GM21576 (cell line): ENCODE measurements at regions not wholly inside any gene's neighbourhood (a gene's known extent, or its start where the extent isn't known, plus 50 kb on each side); places are given as distances from the start of the nearest gene placed in this dataset.

Experiments
- ATAC-seq: cut with Tn5 transposase; IDR thresholded peaks from one replicate; pipeline ENCODE4 v1.9.1; 2021; ENCODE audit warnings: mild to moderate bottlenecking, moderate library complexity; ENCODE audit not compliant: unreplicated experiment

DNA sequence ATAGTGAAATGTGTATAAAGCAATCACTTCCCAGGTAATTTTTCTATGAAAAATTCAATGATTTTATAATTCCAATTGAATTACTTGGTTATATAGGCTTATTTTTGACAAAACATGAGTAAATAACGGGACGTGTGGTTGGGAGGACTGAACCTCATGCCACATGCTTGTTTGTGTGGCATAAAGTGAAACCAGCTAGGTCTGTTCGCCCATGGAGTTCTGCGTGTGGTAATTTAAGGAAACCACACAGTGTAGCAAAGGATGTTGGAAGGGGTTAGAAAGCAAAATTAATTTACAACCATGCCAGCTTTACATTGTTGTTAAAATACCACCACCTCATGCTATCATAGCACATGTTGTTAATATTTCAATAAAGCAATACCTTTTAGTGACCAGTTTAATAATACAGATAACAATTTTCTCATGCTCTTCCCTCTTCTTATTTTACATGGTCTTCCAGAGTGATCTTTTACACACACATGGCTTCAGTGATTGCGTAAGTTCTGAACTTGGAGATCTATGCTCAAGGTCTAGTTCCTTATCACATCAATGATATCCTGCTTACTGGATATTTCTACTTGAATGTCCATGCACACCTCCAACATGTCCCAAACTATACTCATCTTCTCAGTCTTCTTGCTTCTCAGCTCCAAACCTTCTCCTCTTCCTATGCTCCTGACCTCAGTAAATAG lies 156.4 kb upstream of the ITGA4 start:
- no peak for ATAC-seq

DNA sequence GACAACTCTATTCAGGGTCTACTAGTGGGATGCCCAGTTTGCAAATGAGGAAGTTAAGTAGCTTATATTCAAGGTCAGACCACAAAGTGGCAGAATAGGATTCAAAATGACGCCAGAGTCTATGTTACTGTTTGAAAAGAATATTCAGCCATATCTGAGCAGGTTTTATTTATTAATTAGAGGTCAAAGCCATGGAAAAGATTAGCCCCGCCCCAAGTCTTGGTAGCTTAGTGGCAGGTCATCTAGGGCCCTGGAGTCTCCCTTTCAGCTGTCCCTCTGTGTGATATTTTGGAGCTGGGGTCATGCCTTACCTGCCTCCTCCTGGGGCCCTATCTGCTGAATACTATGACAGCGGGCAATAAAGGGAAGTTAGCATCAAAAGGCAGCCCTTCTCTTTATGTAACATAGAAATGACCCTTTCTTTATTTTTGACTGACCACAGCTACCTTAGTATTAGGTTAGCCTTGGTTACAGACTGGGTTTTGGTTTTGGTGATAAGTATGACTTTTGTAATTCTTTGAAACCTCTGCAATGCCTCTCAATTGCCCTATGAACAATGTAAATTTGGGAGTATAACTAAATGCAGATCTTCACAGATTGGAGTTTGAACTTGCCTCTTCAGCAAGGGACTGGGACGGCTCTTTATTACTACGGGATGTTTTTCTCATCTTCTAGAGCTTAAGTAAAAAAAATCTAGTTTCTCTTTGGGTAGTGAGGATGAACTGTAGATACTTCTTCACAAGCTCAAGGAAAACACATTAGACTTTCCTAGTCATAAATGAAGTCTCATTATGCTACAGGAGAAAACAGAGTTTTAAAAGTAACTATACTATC lies 153.0 kb upstream of the ITGA4 start:
- ATAC-seq: peak; percentile 35

DNA sequence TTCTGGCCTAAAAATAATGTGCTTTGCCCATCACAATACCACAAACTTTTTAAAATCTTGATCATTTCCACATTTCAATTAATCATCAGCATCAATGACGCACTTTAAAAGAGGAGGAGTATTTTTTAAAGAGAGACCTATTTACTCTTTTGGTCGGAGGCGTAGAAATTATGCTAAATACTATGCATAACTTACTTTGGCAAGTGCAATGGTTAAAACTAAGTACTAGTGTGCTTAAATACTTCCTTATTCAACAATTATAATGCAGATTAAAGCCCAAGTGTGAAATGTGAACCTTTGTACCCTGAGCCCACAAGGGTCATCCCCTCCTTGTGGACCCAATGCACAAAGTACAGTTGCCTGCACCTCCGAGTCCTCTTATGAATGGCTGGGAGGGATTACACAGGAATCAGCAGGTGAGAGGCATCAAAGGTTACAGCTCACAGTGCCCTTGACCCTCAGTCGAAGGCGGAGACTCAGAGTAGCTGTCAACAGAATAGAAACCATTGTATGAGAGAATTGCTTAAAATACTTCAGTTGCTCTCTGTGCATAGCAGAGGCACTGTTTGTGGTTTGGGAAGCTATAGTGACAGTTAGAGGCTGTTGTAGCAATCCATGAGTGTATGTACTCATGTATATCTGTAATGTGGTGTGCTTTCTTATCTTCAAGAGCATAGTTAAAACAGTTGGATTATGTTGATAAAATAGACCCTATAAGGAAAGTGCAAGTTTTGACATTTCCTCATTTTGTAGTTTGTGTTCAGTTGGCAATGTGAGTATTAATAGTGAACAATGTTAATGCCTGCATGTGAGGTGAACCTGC lies 151.7 kb upstream of the ITGA4 start:
- peak; percentile 90 for ATAC-seq

DNA sequence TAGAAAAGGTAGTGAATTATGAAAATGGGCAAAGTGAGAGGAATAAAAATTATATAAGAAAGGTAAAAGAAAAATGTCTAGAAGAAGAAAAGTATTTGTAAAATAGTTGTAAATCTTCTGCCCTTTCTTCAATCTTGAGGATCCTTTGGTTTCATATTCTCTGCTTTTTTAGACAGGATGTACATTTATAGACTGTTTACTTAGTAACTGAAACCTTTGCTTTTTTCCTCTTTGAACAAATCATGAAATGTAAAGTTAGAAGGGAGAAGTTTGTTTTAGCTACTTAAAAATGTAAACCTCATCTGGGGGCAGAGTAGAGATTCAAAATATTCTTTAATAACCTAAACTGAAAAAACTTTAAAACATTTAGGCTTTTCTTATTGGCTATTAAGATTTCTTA lies 150.4 kb upstream of the ITGA4 start:
- ATAC-seq: peak; percentile 19

DNA sequence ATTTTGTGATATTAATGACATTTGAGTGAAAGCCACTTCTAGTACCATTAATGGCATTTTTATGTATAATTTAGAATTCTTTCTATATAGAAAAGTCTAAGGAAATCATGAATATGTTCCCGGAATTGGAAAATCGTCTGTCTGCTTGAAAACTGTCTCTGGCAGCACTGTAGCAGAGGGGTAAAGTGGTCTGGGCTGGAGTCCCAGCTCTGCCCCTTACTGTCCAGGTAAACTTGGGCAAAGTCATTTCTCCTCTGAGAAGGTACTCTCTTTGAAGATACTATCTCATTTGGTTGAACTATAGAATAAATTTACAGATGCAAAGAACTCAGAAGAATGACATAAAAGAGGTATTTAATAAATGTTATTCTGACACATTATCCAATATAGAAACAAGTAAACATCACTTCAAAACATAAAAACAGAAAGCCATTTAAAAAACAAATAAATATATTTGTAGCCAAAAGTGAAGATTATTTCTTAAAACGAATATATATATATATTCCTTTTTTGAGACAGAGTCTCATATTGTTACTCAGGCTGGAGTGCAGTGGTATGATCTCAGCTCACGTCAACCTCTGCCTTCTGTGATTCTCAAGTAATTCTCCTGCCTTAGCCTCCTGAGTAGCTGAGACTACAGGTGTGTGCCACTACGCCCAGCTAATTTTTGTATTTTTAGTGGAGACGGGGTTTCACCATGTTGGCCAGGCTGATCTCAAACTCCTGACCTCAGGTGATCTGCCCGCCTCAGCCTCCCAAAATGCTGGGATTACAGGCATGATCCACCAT lies 149.8 kb upstream of the ITGA4 start:
- ATAC-seq: no peak

DNA sequence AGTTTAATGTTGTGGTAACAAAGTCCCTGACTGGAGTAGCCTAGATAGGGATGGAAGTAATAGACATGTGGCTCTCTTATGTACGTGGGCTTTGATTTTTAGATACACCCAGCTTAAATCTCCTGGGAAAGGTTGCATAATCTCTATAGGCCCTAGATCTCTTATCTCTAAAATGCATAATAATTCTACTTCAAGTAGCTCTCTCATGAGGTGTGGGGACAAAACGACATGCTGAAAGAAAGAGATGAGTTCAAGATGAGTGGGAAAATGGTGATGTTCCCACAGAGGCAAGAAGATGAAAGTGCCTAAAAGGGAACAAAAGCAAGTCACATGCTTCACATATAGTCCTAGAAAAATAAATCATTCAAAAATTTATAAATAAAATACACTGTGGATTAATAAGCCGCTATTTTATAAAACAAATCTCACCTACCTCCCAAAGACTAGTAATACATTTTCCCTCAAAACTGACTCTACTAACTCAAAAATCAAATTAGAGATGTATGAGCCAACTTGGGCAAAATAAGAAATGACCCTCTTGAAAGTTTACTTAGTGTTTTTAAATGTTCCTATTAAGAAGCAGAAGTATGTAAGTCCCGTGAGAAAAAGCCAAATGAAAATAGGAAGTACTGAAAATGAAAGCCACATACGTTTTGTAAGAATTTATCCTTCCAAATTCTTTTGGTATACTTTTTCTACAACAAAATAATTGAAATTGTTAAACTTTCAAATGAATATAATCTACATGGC lies 148.2 kb upstream of the ITGA4 start:
- ATAC-seq: no peak

DNA sequence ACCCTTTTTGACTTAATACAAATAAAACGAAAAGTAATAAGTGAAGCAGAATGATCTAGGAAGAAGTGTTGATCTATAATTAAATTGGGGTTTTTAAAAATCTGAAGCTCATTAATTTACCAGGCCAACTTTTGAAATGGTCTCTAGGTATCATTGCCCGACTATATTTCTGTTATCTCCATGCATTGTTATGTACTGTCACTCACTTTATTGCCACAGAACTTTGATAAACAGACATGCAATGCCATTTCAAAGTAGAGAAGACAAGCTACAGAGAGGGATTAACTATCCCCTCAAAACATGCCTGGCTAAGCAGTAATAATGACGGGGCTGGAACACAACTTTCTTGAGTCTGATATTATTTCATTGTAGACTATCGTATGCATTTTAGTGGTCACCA lies 147.6 kb upstream of the ITGA4 start:
- ATAC-seq: no peak

DNA sequence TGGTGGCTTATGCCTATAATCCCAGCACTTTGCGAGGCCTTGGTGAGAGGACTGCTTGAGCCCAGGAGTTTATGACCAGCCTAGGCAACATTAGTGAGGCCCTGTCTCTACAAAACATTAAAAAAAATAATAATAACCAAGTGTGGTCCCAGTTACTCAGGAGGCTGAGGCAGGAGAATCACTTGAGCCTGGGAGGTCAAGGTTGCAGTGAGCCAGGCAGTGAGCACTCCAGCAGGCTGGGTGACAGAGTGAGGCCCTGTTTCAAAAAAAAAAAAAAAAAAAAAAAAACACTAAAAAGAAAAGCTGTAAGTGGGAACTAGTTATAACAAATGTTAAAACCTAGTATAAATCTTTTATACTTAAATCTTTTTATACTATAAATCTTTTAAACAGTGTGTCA lies 146.2 kb upstream of the ITGA4 start:
- ATAC-seq: no peak

DNA sequence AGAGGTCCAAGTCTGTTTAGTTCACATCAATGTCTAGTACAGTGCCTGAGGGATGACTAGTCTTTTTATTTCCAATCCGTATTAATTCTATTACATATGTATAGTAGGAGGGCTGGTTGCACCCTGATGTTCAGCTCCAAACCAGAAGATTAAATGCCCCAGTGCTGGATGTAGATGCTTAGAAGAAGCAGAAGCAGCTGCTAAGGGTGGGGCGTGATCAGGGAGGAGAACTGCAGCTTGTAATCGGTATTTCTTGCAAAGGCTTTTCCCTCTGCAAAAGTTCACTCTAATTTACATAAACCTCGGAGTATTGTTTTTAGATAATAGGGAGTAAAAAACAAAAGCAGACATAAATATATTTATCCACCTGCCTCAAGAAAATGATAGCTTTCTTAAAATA lies 145.3 kb upstream of the ITGA4 start:
- ATAC-seq: peak; percentile 20

DNA sequence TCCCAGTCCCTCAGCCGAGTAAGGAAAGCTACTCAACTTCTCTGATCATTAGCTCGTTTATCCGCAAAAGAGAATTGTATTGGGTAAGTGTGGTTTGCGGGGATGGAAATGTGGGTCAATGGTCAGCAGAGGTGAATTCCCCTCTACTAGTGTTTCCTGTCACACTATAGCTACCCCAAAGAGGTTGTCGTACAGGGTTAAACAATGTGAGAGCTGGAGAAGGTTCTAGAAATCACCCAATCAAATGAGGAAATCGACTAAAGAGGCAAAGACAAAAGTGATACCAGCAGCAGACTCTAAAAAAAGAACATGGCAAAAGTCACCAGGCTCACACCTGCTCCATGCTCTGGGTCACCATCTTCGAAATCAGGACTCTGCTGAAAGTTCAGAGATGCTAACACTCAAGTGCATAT lies 144.7 kb upstream of the ITGA4 start:
- peak; percentile 88 for ATAC-seq

DNA sequence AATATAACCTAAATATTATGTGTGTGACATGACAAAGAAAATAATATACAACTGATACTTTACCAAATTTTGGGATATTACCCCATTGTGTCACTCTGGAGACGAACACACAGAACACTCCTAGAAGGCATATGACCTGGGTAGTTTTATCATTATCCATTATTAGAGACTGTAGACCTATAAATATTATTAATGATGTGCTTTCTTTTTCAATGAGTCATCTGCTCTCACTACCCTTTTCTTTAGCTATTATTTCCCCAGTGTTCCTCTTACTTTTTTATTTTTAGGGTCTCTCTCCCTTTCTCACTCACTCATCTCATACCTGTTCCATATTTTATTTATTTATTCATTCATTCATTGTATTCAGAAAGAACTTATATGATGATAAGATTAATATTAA lies 143.3 kb upstream of the ITGA4 start:
- ATAC-seq: peak; percentile 15

DNA sequence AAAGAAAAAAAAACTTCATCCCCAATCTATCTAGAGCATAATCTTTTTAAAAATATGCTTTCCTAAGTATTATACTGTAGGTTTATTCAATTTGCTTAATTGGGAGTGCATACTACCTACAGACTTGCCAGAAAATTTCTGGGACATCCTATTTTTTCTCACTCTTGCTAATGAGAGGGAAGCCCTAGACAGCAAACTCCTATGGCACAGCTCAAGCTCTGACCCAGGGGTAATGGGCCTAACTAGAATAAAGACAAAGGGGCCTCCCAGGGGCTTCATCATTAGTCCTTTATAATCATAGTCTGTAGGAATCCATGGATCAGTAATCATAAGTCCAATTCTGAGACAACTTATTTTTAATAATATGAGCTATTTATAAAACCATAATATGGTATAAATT lies 142.6 kb upstream of the ITGA4 start:
- no peak for ATAC-seq

DNA sequence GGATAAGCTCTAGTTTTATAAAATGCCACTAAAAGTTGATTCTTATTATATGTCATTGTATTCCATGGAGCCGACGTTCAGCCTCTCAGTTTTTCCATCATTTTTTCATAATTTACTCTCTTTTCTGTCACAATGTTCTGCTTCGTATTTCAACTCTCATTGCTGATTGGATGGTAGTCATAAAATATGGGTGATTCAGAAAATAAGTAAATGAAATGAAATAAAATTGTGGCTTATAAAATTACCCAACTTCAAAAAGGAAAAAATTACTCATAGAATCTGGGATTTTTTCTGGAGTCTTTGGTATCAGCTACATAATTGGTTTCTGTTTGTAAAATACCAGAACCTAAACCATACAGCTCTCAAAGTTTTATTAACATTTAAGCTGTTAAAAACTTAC lies 139.7 kb upstream of the ITGA4 start:
- no peak for ATAC-seq

DNA sequence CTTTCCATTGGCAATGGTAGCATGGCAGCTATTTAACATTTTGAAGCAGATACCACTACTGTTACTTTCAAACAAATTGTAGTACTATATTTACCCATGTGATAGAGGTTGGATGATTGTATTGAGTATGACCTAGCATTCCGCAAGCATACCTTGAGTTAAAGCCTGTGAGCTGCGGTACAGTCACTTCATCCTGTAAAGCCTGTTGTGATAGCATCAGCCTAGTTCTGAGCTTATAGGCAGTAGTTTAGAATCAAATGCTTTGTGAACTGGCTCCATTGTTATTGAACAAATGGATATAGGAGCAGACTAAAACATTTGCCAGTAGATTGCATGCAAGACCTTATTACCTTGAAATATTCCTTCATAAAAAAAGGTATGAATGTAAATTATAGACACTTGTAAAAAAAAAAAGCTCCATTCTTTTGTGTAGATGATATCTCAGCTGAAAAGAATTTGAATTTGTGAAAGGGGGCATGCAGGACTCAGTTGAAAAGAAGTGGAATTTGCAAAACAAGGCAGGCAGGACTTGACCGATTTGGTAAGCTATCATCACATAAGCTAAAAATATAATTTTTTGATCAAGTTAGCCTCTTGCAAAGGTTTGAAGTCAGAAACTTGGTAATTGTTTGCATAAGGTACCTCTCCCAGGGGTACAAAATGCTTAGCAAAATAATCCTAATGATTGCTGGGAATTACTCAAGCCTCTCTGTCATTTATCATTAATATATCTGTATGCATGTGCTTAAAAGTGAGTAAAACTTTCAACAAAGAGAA lies 138.5 kb upstream of the ITGA4 start:
- no peak for ATAC-seq

DNA sequence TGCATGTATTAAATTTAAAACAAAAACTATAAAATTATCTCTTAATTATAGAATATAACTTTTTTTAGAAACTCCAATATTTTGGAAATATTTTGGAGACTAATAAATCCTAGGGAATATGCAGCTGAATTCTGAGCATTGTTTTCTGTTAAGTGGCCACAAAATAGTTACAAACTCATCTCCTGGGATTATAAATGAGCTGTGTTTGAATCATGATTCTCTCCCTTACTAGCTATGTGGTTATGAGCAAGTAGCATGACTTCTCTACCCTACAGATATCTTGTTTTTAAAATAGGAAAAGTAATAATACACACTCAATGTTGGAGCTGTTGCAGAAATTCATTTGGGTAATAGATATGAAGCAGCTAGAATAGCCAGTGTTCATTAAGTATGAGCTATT lies 137.9 kb upstream of the ITGA4 start:
- no peak for ATAC-seq

DNA sequence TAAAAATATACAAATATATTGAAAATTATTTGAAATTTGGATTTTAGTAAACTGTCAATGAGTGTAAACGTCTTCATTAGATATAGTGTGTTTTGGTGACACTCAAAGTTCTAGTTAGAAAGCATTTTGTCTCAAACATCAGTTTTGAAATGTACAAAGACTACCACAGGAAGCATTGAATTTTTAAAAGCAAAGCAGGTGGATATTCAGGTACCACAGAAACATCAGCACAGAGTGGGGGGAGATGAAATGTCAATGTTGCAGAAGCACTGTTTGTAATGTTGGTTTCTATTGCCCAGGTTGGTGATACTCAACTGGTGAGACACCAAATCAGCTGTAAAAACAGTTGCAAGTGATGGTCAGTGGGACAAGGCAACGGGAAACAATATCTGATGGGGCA lies 136.5 kb upstream of the ITGA4 start:
- no peak for ATAC-seq

DNA sequence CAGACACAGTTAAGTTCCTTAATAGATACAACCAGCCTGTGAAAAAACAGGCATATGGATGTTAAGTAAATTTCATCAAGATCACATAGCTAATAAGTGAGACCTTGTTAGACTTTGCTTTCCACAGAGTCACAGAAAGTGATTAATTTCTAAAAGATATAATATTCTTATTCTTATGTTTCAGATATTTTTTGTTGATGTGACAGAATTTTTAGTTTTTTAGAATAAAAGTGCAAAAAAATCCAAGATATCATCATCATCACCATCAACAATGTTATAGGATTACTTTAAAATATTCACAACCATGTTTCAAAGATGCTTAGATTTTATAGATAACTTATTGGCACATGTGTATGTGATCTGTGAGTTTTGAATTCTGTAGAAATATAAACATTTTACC lies 132.3 kb upstream of the ITGA4 start:
- ATAC-seq: no peak

DNA sequence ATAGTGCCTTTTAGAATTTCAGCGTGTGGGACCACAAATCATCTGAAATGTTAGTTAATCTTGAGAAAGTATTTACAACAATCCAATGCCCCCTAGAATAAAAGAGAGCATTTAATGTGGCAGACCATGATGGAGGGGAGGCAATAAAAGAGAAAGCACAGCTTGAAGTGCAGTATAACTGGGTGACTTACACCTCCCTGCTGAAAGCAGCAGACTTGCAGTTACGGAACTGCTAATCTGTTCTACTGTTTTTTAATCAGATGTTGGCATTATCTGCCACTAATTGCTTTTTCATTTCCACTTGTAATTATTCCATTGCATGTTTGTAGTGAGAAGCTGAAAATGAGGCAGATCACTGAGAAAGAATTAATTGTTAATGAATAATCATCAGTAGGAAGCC lies 130.5 kb upstream of the ITGA4 start:
- ATAC-seq: no peak

DNA sequence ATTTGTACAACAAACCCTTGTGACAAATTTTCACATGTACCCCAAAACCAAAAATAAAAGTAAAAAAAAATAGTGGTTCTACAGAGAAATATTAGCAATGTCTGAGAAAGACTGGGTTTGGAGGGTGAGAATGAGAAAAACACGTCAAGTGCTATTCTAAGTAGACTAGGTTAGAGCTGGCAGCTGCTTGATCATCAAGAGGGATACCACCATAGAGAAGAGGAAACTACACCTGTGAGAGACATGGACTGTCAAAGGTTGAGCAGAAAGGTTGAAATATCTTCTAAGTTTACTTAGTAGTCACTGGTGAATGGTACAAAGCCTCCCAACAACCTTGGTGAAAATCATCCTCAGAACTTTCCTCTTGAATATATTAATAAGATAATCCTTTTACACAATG lies 126.9 kb upstream of the ITGA4 start:
- no peak for ATAC-seq
